Fibroblast of the aortic adventitia (primary cell): ENCODE measurements at regions not wholly inside any gene's neighbourhood (a gene's known extent, or its start where the extent isn't known, plus 50 kb on each side); places are given as distances from the start of the nearest gene placed in this dataset.

Experiments used
- DNase-seq: peaks from one replicate; pipeline ENCODE4 v3.0.0-alpha.2; 2010; ENCODE audit warnings: low read depth
- H3K4me3 ChIP-seq: 2 replicates; pipeline ENCODE4 v1.5.1; 2011; ENCODE audit warnings: low read depth, mild to moderate bottlenecking, control low read depth, low read length, moderate library complexity
- CTCF ChIP-seq: IDR thresholded peaks from 2 replicates; pipeline ENCODE4 v1.5.1; 2011; ENCODE audit warnings: mild to moderate bottlenecking, low read length, control low read depth, inconsistent platforms; ENCODE audit not compliant: insufficient read depth

GRCh38 chr2:220946552-220946951 lies 625.6 kb downstream of the EPHA4 start:
- no peak for TF ChIP-seq CTCF
- DNase-seq = no peak
- no peak overlapping the region for H3K4me3 ChIP-seq

- H3K4me3 ChIP-seq = no peak overlapping the region
- DNase-seq = no peak
- no peak for TF ChIP-seq CTCF
These were observed 623.5 kb downstream of the EPHA4 start for GRCh38 chr2:220948579-220948978.

- no peak for TF ChIP-seq CTCF
- no peak overlapping the region for H3K4me3 ChIP-seq
- DNase-seq = no peak
These were observed 622.6 kb downstream of the EPHA4 start for GRCh38 chr2:220949466-220949865.

- DNase-seq = no peak
- H3K4me3 ChIP-seq = no peak overlapping the region
- no peak for TF ChIP-seq CTCF
These were observed 616.3 kb downstream of the EPHA4 start for GRCh38 chr2:220955776-220956175.

DNA sequence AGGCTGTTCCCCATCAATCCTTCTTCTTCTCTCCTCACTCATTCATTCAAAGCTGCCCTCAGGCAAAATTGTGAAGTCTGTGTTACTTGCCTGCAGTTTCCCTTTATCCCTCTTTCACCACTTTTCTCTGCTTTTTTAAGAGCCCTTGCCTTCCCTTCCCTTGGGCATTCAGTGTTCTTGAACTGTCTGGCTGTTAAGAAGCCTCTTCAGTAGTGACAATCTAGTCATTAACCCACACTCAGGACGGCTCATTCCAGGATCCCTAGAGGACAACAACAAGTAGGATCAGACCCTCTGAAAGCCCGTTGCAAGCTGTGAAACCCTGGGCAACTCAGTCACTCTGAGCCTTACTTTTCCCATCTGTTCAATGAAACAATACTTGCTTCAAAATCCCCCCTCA lies 615.7 kb downstream of the EPHA4 start:
- no peak for DNase-seq
- no peak for TF ChIP-seq CTCF
- H3K4me3 ChIP-seq = no peak overlapping the region

DNA sequence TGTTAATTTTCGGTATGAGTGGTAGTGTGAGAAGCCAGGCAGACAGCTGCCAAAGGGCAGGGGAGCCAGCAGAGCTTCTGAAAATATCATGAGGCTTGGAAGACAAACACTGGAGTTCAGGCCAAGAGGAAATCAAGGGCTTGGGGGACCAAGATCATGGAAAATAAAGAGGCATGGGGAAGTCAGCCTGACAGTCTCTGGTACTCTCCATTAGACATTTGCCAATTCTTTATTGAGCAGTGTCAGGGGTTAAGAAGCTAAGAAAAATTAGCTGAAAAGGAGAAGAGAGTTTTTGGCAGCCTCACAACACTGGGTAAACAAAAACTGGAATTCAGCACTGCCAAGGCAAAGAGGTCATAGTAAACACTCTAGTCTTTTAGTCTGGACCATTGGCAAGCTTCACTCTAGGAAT lies 612.7 kb downstream of the EPHA4 start:
- TF ChIP-seq CTCF = no peak
- DNase-seq = no peak
- H3K4me3 ChIP-seq = no peak overlapping the region

DNA sequence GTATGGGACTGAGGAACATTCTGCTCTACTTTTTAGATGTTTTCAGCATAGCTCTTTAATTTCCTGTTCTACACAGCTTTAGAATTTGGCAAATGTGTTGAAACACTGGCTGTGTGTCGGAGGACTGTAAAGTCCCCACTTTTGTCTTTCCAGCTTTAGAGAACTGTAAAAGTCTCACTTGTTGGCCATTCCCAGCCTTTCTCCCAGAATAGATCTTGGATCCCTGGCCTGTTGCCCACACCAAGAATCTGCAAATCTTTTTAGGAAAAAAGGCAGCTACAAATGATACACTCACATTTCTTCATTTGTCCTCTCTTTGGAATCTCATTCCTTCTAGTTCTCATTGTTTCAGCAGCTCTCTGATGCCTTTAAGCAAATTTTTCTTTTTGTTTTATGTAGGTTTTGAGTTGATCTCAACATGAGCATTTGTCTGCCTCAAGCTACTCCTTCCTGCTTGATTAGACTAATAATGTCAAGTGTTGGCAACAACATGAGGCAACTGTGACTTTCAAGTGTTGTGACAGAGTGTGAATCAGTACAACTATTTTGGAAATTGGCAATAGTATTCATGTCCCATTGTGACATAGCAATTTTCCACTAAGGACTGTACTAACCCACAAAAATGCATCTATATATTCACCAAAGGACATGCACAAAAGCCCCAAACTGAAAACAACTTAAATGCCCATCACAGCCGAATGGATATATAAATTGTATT lies 610.8 kb downstream of the EPHA4 start:
- H3K4me3 ChIP-seq = no peak overlapping the region
- no peak for TF ChIP-seq CTCF
- DNase-seq = no peak
